SU-DHL-6 (cell line): ENCODE measurements at regions not wholly inside any gene's neighbourhood (a gene's known extent, or its start where the extent isn't known, plus 50 kb on each side); places are given as distances from the start of the nearest gene placed in this dataset.

Source experiments
- H2AFZ ChIP-seq: fragments of 200-600 bp; sonication (generic); 2 replicates; pipeline ENCODE4 v1.6.1; 2014; ENCODE audit warnings: low read depth, mild to moderate bottlenecking, moderate library complexity, mixed read lengths, antibody characterized with exemption, low read length; ENCODE audit not compliant: severe bottlenecking
- H3F3A ChIP-seq: fragments of 200-600 bp; shearing (Covaris generic); 2 replicates; pipeline ENCODE4 v1.6.0; 2016; ENCODE audit warnings: antibody characterized with exemption, mild to moderate bottlenecking; ENCODE audit not compliant: insufficient read depth
- H3K27ac ChIP-seq: fragments of 200-600 bp; sonication (generic); 2 replicates; pipeline ENCODE4 v1.5.1; 2016; ENCODE audit warnings: low read depth, mild to moderate bottlenecking, low read length, moderate library complexity, mixed read lengths
- H3K27me3 ChIP-seq: fragments of 200-600 bp; sonication (generic), shearing (Covaris generic); 2 replicates; pipeline ENCODE4 v1.6.0; 2014; ENCODE audit warnings: mild to moderate bottlenecking, low read length
- H3K36me3 ChIP-seq: fragments of 200-600 bp; sonication (generic); 2 replicates; pipeline ENCODE4 v1.6.1; 2014; ENCODE audit warnings: mild to moderate bottlenecking, low read length, mixed read lengths
- H3K4me2 ChIP-seq: fragments of 300-600, 200-600 bp; shearing (Covaris generic), sonication (generic); 2 replicates; pipeline ENCODE4 v1.6.0; 2014; ENCODE audit warnings: low read length, low read depth, mild to moderate bottlenecking; ENCODE audit not compliant: poor library complexity, severe bottlenecking
- H3K4me3 ChIP-seq: fragments of 200-600 bp; sonication (generic); 2 replicates; pipeline ENCODE4 v1.5.1; 2014; ENCODE audit warnings: antibody characterized with exemption, low read length, mild to moderate bottlenecking, mixed read lengths; ENCODE audit not compliant: insufficient read depth, poor library complexity, severe bottlenecking
- H3K79me2 ChIP-seq: fragments of 200-600 bp; sonication (generic); 2 replicates; pipeline ENCODE4 v1.6.1; 2014; ENCODE audit warnings: mild to moderate bottlenecking, low read length, moderate library complexity; ENCODE audit not compliant: insufficient read depth
- H3K9ac ChIP-seq: fragments of 200-600 bp; sonication (generic); 2 replicates; pipeline ENCODE4 v1.7.0; 2014; ENCODE audit warnings: mild to moderate bottlenecking, low read length
- H3K9me2 ChIP-seq: fragments of 200-600 bp; sonication (generic); replicated peaks from 2 replicates; pipeline ENCODE4 v1.6.1; 2014; ENCODE audit warnings: low read length; ENCODE audit not compliant: insufficient read depth
- H3K9me3 ChIP-seq: fragments of 200-600 bp; sonication (generic); 2 replicates; pipeline ENCODE4 v1.6.1; 2014; ENCODE audit warnings: low read length, mixed read lengths; ENCODE audit not compliant: insufficient read depth
- H4K20me1 ChIP-seq: fragments of 200-600 bp; sonication (generic); 2 replicates; pipeline ENCODE4 v1.6.1; 2014; ENCODE audit warnings: low read depth, mild to moderate bottlenecking, antibody characterized with exemption, low read length, moderate library complexity, mixed read lengths
- CTCF ChIP-seq: fragments of 200-600 bp; sonication (generic); IDR thresholded peaks from one replicate; pipeline ENCODE4 v1.5.1; 2017; ENCODE audit warnings: antibody characterized with exemption, mild to moderate bottlenecking, low read length, moderate library complexity; ENCODE audit not compliant: insufficient read depth, poor library complexity, severe bottlenecking
- EZH2phosphoT487 ChIP-seq: fragments of 200-600 bp; sonication (generic), shearing (Covaris generic); conservative IDR thresholded peaks from 2 replicates; pipeline ENCODE4 v1.6.1; 2018; ENCODE audit warnings: mild to moderate bottlenecking, antibody characterized with exemption, low read length, moderate library complexity, mixed read lengths

- no peak overlapping the region for H2AFZ ChIP-seq
- no peaks in the 10 kb centered on the region for H4K20me1 ChIP-seq
- no peaks in the 10 kb centered on the region for H3K9me3 ChIP-seq
- H3F3A ChIP-seq: no peaks in the 10 kb centered on the region
- H3K79me2 ChIP-seq: no peaks in the 10 kb centered on the region
- no peaks in the 10 kb centered on the region for H3K36me3 ChIP-seq
- H3K4me3 ChIP-seq: no peak overlapping the region
- H3K4me2 ChIP-seq: no peak overlapping the region
- no peak overlapping the region for H3K27ac ChIP-seq
- no peaks in the 10 kb centered on the region for H3K27me3 ChIP-seq
- no peaks in the 10 kb centered on the region for H3K9me2 ChIP-seq
- H3K9ac ChIP-seq: no peak overlapping the region
- TF ChIP-seq EZH2phosphoT487 (no peak), CTCF (no peak)
Measured at GRCh38 chr6:153523390-153523789, 392.3 kb upstream of the RGS17 start.

GRCh38 chr6:153511896-153512496 is 380.9 kb upstream of the RGS17 start:
- H3K9me2 ChIP-seq: no peaks in the 10 kb centered on the region
- no peaks in the 10 kb centered on the region for H3K36me3 ChIP-seq
- no peak overlapping the region for H3K4me2 ChIP-seq
- no peak overlapping the region for H3K9ac ChIP-seq
- no peak overlapping the region for H3K27ac ChIP-seq
- no peak for TF ChIP-seq EZH2phosphoT487
- TF ChIP-seq CTCF: peak; percentile 19
- no peaks in the 10 kb centered on the region for H4K20me1 ChIP-seq
- no peaks in the 10 kb centered on the region for H3F3A ChIP-seq
- no peak overlapping the region for H2AFZ ChIP-seq
- no peak overlapping the region for H3K4me3 ChIP-seq
- no peaks in the 10 kb centered on the region for H3K9me3 ChIP-seq
- no peaks in the 10 kb centered on the region for H3K27me3 ChIP-seq
- no peaks in the 10 kb centered on the region for H3K79me2 ChIP-seq

- H3K27ac ChIP-seq: no peak overlapping the region
- no peak overlapping the region for H3K4me3 ChIP-seq
- no peaks in the 10 kb centered on the region for H3K9me2 ChIP-seq
- H4K20me1 ChIP-seq: no peaks in the 10 kb centered on the region
- H3K36me3 ChIP-seq: no peaks in the 10 kb centered on the region
- H3K79me2 ChIP-seq: no peaks in the 10 kb centered on the region
- TF ChIP-seq EZH2phosphoT487 (no peak), CTCF (no peak)
- no peaks in the 10 kb centered on the region for H3K9me3 ChIP-seq
- no peaks in the 10 kb centered on the region for H3F3A ChIP-seq
- no peak overlapping the region for H3K4me2 ChIP-seq
- no peak overlapping the region for H2AFZ ChIP-seq
- no peaks in the 10 kb centered on the region for H3K27me3 ChIP-seq
- H3K9ac ChIP-seq: no peak overlapping the region
Measured at GRCh38 chr6:153503810-153504209, 372.7 kb upstream of the RGS17 start.
